Memory B cell (primary cell): ENCODE measurements at regions not wholly inside any gene's neighbourhood (a gene's known extent, or its start where the extent isn't known, plus 50 kb on each side); places are given as distances from the start of the nearest gene placed in this dataset.

Experiments
- ATAC-seq: fragments of 150-1000 bp; cut with Tn5 transposase; 2 replicates; pipeline ENCODE4 v1.10.0; 2021; ENCODE audit warnings: low read depth, mild to moderate bottlenecking, moderate library complexity
- DNase-seq, 2 donors: peaks; one replicate each; pipeline ENCODE4 v3.0.0; 2022; ENCODE audit warnings: low spot score in 2 of 2
- H3K27ac Mint-ChIP-seq: one replicate; pipeline ENCODE4 v1.8.0; 2022; ENCODE audit warnings: mild to moderate bottlenecking, moderate library complexity, mixed read lengths
- H3K27me3 Mint-ChIP-seq: one replicate; pipeline ENCODE4 v1.8.0; 2022; ENCODE audit warnings: mixed read lengths
- H3K36me3 Mint-ChIP-seq: one replicate; pipeline ENCODE4 v1.8.0; 2022; ENCODE audit warnings: mild to moderate bottlenecking, mixed read lengths
- H3K4me1 Mint-ChIP-seq: one replicate; pipeline ENCODE4 v1.8.0; 2022; ENCODE audit warnings: mixed read lengths
- H3K4me3 Mint-ChIP-seq: one replicate; pipeline ENCODE4 v1.8.0; 2022; ENCODE audit warnings: mild to moderate bottlenecking, moderate library complexity, mixed read lengths
- H3K9me3 Mint-ChIP-seq: one replicate; pipeline ENCODE4 v1.8.0; 2022; ENCODE audit warnings: mixed read lengths

DNA sequence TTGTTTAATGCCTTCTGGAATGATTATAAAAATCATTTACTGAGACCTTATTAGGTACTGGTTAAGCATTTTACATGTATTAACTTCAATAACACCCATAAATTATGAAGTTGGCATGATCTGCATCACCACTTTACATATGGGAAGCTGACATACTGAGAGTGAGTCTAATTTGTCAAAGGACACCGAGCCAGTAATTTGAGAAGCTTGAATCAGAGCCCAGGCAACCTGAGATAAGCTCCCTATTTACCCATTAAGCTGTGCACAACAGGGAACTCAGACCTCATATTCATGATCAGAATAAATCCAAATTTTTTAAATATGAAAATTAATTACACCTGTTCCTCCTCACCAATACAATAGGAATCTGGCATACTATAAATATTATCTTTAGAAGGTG, 247.9 kb upstream of the EPHA5 start:
- H3K36me3 Mint-ChIP-seq, result no peaks in the 10 kb centered on the region

DNA sequence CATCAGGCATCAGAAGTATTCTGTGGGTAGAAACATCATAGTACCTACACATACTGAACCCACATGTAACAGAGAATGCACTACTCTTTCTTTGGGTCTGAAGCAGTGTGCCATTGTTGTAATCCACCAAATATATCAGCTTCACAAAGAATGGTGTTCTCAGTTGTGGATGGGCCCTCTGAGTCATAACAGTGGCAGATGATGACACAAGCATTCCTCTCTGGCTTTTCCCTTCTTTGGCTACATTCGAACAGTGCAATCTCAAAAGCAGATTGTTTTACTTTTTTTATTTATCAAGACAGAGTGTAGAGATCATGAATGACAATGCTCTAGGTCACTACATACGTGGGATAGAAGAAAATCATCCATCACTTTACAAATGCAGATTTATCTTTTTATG, 247.2 kb upstream of the EPHA5 start:
- H3K4me1 Mint-ChIP-seq, result no peaks in the 10 kb centered on the region
- H3K27ac Mint-ChIP-seq, result no peak overlapping the region
- H3K4me3 Mint-ChIP-seq, result no peak overlapping the region
- no peak for ATAC-seq
- peaks cover under 1% of the 10 kb centered on the region for H3K9me3 Mint-ChIP-seq
- no peak for DNase-seq
- H3K36me3 Mint-ChIP-seq, result no peaks in the 10 kb centered on the region
- H3K27me3 Mint-ChIP-seq, result no peaks in the 10 kb centered on the region

More for the DNA sequence above, 247.9 kb upstream of the EPHA5 start:
- ATAC-seq (no peak), DNase-seq (no peak)
- H3K9me3 Mint-ChIP-seq, result no peaks in the 10 kb centered on the region
- H3K4me1 Mint-ChIP-seq, result no peaks in the 10 kb centered on the region
- no peaks in the 10 kb centered on the region for H3K27me3 Mint-ChIP-seq
- no peak overlapping the region for H3K27ac Mint-ChIP-seq
- H3K4me3 Mint-ChIP-seq, result no peak overlapping the region

DNA sequence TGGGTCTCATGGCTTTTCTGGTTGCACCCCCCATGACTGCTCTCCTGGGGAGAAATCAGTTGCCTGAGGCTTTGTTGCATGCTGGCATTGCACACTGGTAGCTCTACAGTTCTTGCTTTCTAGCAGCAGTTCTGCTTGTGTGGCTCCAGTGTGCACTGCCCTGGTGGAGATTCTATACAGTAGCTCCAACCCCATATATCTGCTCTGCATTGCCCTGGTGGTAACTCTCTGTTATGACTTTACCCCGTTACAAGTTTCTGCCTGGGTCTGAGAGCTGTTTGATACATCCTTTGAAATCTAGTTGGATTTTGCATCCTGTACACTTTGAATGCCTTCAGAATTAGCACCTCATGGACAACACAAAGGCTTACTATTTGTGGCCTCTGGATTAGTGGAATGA, 241.4 kb upstream of the EPHA5 start:
- ATAC-seq (no peak), DNase-seq (no peak)
- Mint-ChIP-seq H3K4me1 (no peaks in the 10 kb centered on the region), H3K27me3 (no peaks in the 10 kb centered on the region), H3K27ac (no peak overlapping the region), H3K4me3 (no peak overlapping the region), H3K36me3 (no peaks in the 10 kb centered on the region), H3K9me3 (peaks cover 2% of the 10 kb centered on the region)

DNA sequence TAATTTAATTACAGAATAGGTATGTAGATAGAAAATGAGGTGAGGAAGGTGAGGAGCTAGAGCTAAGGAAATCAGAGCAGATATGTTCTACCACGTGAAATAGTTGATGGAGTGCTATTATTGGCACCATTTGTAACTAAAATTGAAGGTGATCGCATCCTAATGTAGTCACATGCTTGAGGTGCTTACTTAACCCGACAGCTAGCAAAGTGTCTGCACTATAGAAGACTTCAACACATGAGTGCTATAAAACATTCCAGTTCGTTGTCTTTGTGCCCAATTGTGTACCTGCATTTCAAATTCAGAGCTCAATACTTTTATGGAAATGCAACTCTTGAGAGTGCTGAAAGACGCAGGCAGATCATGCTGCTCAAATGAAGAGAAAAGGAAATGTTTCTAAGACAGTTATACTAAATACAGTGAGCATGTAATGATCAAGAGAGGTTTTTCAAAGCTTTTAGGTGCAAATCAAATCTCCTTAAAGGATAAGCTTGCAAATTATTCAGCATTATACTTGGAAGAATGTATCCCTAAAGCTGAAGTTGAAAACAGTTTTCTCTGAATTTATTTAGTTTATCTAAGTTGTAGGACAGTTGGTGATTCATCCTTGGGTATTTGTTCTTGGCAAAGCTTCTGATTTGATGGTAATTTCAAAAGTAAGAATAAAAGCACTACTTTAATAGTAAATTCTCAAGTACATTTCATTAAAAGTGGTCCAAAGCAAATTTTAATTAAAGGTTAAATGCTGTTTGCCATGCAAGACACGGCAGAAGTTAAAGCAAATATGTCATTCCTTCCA, 223.9 kb upstream of the EPHA5 start:
- Mint-ChIP-seq H3K4me1 (no peaks in the 10 kb centered on the region), H3K9me3 (peaks cover 8% of the 10 kb centered on the region), H3K27me3 (no peaks in the 10 kb centered on the region), H3K4me3 (no peak overlapping the region), H3K27ac (no peak overlapping the region), H3K36me3 (no peaks in the 10 kb centered on the region)
- DNase-seq, result no peak
- ATAC-seq, result no peak

DNA sequence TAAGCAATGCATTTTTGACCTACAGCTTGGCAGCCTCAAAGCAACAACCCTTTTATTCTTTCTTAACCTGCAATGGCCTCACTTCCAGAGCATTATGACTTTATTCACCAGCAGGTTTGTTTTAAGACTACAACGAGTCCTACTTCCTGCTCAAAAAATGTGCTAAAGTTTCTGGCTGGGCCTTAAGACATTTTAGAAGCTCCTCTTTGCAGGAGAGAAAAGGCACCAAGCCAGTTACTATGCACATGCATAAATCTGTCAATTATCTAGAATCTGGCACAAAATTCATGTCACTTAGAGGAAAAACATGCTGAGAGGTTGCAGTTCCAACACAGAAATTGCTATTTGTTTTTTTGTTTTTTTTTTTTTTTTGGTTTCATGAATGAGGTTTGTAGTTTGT, 223.0 kb upstream of the EPHA5 start:
- DNase-seq (no peak), ATAC-seq (no peak)
- Mint-ChIP-seq H3K36me3 (no peaks in the 10 kb centered on the region), H3K4me1 (no peaks in the 10 kb centered on the region), H3K9me3 (peaks cover 5% of the 10 kb centered on the region), H3K4me3 (no peak overlapping the region), H3K27ac (no peak overlapping the region), H3K27me3 (no peaks in the 10 kb centered on the region)

DNA sequence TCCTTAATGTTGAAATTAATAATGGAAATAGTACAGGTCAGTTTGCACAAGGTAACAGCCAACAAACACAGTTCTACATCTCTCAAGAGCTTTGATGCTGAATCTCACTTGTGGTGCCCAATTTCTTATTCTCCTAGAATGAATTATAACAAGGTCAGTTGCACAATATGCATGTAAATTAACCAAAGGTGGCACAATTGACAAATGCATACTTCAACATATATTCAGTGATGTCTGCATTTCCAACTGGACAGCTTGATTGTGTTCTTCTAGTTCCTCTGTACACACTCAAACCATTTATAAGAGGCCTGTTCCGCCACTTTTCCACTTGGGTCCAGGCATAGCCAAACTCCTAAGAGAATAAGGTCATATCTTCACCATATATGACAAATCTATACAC, 210.3 kb upstream of the EPHA5 start:
- H3K4me3 Mint-ChIP-seq, result no peak overlapping the region
- H3K4me1 Mint-ChIP-seq, result no peaks in the 10 kb centered on the region
- no peak for ATAC-seq
- no peak overlapping the region for H3K27ac Mint-ChIP-seq
- H3K27me3 Mint-ChIP-seq, result no peaks in the 10 kb centered on the region
- H3K36me3 Mint-ChIP-seq, result no peaks in the 10 kb centered on the region
- no peak for DNase-seq
- no peaks in the 10 kb centered on the region for H3K9me3 Mint-ChIP-seq

DNA sequence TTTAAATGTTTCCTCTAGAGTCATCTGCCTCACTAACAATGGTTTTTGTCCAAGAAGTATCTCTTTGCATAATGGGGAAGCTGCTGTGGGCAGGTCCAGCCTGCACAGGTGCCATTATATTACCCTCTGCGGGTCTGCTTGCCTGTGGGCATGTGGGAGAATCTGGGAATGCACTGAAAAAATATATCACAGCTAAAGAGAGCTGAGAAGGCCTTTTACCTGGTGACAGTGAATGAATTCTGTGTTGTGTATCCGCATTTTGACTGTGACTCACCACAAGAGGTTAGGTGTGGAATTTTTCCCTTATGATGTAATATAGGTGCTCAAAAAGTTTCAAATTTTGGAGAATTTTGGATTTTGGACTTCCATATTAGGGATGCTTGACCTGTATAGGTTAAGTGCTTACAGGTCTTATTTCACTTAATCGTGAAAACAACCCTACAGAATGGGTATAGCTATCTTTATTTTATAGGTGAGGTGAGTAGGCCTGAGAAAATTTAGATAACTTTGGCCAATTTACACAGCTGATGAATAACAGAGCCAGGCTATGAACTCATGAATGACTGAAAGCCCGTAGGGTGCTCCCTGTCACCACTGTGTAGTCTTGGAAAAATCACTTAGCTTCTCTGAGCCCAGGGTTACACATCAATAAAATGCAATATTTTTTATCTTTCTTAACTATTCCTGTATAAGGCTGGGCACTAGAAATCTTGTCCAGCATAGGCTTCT, 198.0 kb upstream of the EPHA5 start:
- H3K27ac Mint-ChIP-seq, result no peak overlapping the region
- H3K4me3 Mint-ChIP-seq, result no peak overlapping the region
- no peaks in the 10 kb centered on the region for H3K36me3 Mint-ChIP-seq
- H3K27me3 Mint-ChIP-seq, result no peaks in the 10 kb centered on the region
- DNase-seq (no peak), ATAC-seq (no peak)
- no peaks in the 10 kb centered on the region for H3K4me1 Mint-ChIP-seq
- H3K9me3 Mint-ChIP-seq, result peaks cover 2% of the 10 kb centered on the region

DNA sequence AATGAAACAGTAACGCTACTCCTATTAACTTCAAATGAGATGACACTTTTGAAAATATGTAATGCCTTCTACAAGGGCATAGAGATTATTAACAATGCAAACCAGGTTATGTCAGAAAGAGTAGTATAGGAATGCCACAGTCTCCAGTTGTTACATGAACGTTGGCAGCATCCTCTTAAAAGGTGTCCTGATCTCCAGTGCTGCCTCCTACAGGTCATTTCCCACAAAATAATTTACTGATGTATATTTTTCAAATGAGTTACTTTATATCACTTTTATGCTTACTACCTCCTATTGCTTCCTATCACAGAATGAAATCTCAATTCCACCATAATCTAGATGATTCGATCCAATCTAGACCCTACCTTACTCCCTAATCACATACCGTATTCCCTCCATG, 195.2 kb upstream of the EPHA5 start:
- no peaks in the 10 kb centered on the region for H3K36me3 Mint-ChIP-seq
- H3K4me1 Mint-ChIP-seq, result no peaks in the 10 kb centered on the region

DNA sequence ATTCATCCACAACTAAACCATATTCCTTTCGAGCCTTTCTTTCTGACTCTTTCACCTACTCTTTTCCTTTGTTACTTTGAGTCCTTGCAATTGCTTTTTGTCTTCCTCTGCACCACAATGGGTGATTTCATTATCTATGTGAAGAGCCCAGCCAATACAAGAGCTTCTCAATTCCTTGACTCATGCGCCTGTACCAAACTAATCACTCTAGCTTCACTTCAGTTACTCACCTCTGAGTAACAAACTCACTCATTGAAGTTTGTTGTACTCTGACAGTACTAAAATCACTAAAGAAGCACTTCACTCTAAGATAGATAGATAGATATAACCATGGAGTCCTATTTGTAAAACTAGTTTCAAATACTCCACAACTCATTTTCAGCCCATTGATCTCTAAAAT, 191.7 kb upstream of the EPHA5 start:
- H3K4me3 Mint-ChIP-seq, result no peak overlapping the region
- H3K36me3 Mint-ChIP-seq, result no peaks in the 10 kb centered on the region
- peaks cover 4% of the 10 kb centered on the region for H3K9me3 Mint-ChIP-seq
- ATAC-seq (no peak), DNase-seq (no peak)
- no peaks in the 10 kb centered on the region for H3K4me1 Mint-ChIP-seq
- H3K27me3 Mint-ChIP-seq, result no peaks in the 10 kb centered on the region
- no peak overlapping the region for H3K27ac Mint-ChIP-seq

More for the DNA sequence above, 195.2 kb upstream of the EPHA5 start:
- Mint-ChIP-seq H3K27me3 (no peaks in the 10 kb centered on the region), H3K4me3 (no peak overlapping the region), H3K27ac (no peak overlapping the region), H3K9me3 (peaks cover 5% of the 10 kb centered on the region)
- ATAC-seq, result no peak
- DNase-seq, result no peak

DNA sequence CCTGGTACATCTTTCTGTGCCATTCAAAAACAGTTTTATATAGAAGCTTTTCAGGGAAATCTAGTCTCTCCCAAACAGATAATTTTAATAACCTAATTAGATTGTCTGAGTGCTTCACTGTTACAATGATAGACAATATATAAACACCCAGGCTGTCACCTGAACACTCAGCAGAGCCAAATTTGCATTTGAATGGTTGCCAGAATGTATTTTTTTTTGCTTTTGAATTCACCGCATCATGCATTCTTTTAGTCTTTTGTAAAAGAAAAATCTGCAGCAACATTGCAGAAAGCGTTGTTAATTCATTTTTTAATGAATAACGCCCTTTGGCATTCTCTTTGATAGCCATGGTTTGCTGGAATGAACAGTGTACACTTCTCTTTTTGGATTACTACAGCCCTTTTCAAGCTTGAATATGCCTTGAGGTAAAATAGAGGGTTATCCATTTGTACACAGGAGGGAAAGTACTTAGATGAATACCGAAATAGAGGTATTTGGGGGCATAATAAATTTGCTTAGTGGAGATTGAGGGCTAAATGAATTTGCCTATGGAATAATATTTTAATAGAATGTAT, 175.0 kb upstream of the EPHA5 start:
- DNase-seq, result no peak
- Mint-ChIP-seq H3K27me3 (no peaks in the 10 kb centered on the region), H3K4me1 (no peaks in the 10 kb centered on the region), H3K36me3 (no peaks in the 10 kb centered on the region), H3K27ac (no peak overlapping the region), H3K4me3 (no peak overlapping the region), H3K9me3 (peaks cover 1% of the 10 kb centered on the region)
- no peak for ATAC-seq

DNA sequence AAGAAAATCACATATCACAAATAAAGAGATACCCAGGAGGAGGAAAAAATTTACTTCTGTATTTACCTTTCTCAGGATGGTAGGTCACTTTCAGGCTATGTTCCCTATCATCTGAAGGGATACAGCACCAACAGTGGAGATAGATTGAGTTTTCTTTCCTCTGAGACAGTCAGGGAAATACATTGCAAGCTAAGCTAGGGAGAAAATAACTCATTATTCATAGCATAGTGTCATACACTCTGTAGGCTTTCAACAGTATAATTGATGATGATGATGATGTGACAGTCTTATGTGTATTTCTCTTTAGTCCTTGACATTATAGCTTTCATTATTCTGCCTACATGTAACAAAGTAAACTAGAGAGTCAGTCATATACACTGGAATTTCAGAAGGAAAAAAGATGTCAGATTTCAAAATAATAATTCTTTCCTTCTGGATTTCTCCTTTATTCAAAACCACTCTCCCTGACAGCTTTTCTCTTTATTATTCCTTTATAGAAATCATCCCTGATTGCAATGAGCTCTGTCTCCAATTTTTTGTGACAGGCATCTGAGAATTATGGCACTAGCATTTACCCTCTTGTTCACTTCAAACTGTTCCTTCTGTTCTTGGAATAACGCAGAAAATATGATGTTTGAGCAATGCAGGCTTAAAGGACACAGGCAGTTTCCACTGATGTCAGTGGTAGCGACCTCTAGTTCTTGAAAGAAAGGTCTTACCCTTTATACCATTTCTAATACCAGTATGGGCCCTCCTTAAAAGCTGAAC, 169.1 kb upstream of the EPHA5 start:
- H3K4me1 Mint-ChIP-seq, result no peaks in the 10 kb centered on the region
- no peaks in the 10 kb centered on the region for H3K36me3 Mint-ChIP-seq
- H3K27me3 Mint-ChIP-seq, result no peaks in the 10 kb centered on the region
- H3K27ac Mint-ChIP-seq, result no peak overlapping the region
- ATAC-seq (no peak), DNase-seq (no peak)
- H3K4me3 Mint-ChIP-seq, result no peak overlapping the region
- no peaks in the 10 kb centered on the region for H3K9me3 Mint-ChIP-seq

DNA sequence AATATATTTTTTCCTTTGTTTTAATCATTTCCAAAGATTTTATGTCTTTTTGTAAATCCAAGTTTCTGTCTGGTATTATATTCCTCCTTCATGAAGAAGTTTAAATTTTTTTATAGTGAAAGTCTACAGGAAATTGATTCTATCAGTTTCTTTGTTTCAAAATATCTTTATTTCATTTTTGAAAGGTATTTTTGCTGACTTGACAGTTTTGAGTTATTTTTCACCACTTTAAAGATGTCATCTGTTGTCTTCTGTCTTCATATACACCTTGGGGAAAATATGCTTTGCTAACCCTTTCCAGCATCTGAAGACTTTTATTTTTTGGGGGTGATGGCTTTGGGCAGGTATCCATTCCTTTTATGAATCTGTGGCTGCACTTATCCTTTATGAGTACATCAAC, 164.4 kb upstream of the EPHA5 start:
- Mint-ChIP-seq H3K27me3 (no peaks in the 10 kb centered on the region), H3K27ac (no peak overlapping the region), H3K4me1 (no peaks in the 10 kb centered on the region), H3K4me3 (no peak overlapping the region), H3K36me3 (no peaks in the 10 kb centered on the region), H3K9me3 (no peaks in the 10 kb centered on the region)
- DNase-seq, result no peak
- no peak for ATAC-seq

DNA sequence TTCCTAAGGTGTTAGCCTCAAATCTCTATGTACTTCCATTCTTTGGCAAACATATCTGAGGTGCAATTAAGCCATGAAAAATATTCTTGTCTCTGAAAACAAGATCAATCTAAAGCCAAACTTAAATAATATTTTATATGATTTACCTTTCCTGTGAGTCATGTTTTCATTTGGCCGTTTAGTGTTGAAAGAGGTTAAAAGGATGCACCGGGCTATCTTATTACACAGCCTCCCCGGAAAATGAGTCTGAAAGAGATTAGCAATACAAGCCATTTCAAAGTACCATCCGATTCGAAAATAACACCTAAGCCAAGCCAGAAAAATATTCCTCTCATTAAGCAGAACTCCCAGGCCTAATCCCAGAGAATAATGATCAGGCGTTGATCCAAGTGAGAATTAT, 161.5 kb upstream of the EPHA5 start:
- no peak for ATAC-seq
- Mint-ChIP-seq H3K4me1 (no peaks in the 10 kb centered on the region), H3K4me3 (no peak overlapping the region)

DNA sequence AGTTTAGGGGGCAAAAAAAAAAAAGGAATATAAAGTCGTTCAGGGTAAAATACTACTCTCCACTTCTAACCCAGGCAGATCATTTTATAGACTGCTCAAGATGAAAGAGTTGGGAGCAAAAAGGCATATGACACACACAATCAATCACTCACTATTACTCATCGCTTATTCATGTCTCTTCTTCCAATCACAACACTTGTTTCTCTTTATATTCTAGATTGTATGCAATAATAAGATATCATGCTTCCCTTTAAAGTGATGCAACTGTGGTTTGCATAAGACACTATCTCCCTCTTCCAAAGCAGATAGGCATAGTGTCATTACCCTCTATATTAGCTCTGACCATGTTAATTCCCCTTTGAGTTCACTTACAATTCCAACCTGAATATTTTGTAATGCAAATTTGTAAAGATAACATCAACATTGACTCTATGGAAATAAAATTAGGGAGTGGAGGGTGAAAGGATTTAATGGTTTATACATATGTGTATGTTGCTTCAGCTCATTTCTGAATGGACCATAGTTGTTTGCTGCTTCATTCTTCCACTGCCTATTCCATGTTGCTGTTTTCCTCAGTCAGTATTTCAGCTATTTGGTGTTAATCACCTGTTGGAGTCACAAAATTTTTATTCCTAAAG, 154.9 kb upstream of the EPHA5 start:
- no peak overlapping the region for H3K4me3 Mint-ChIP-seq
- no peaks in the 10 kb centered on the region for H3K27me3 Mint-ChIP-seq
- peaks cover 4% of the 10 kb centered on the region for H3K9me3 Mint-ChIP-seq
- DNase-seq, result no peak
- H3K27ac Mint-ChIP-seq, result no peak overlapping the region
- no peak for ATAC-seq
- no peaks in the 10 kb centered on the region for H3K4me1 Mint-ChIP-seq
- H3K36me3 Mint-ChIP-seq, result no peaks in the 10 kb centered on the region

More for the DNA sequence above, 161.5 kb upstream of the EPHA5 start:
- DNase-seq, result no peak
- H3K27ac Mint-ChIP-seq, result no peak overlapping the region
- H3K36me3 Mint-ChIP-seq, result no peaks in the 10 kb centered on the region
- no peaks in the 10 kb centered on the region for H3K9me3 Mint-ChIP-seq
- H3K27me3 Mint-ChIP-seq, result no peaks in the 10 kb centered on the region
